B cell (primary cell): ENCODE measurements at regions not wholly inside any gene's neighbourhood (a gene's known extent, or its start where the extent isn't known, plus 50 kb on each side); places are given as distances from the start of the nearest gene placed in this dataset.

Experiments
- ATAC-seq: fragments of 200-7000 bp; cut with Tn5 transposase; one replicate; pipeline ENCODE4 v1.10.0; 2021; ENCODE audit warnings: low read depth, mild to moderate bottlenecking, moderate number of reproducible peaks, moderate library complexity
- CTCF ChIA-PET: fragments of 350-600 bp; sonication (Branson Sonifier 250); formaldehyde crosslinking; loops from one replicate; lab custom pipeline; 2021; ENCODE audit warnings: antibody characterized with exemption, inconsistent platforms; lab: Charles Lee
- POLR2A ChIA-PET: fragments of 350-600 bp; sonication (Branson Sonifier 250); formaldehyde crosslinking; loops from one replicate; lab custom pipeline; 2021; ENCODE audit warnings: antibody characterized with exemption; lab: Charles Lee
- DNase-seq: peaks from one replicate; pipeline ENCODE4 v3.0.0; 2013
- H2AFZ ChIP-seq: 2 replicates; pipeline ENCODE4 v1.6.1; 2012; ENCODE audit warnings: mild to moderate bottlenecking, low read depth, low read length; ENCODE audit not compliant: insufficient read depth, poor library complexity, severe bottlenecking
- H3K27ac ChIP-seq, 2 donors: 1 replicate in 1 of 2; 2 replicates in 1 of 2; pipeline ENCODE4 v1.5.1; 2012 to 2013; ENCODE audit warnings: low read length in 2 of 2, mild to moderate bottlenecking in 2 of 2, moderate library complexity in 1 of 2
- H3K27me3 ChIP-seq, 4 experiments: fragments of 200-600 bp in 1 of 4; sonication (generic) in 1 of 4; replicated peaks in 1 of 4; 1 replicate in 2 of 4; 2 replicates in 2 of 4; pipeline versions ENCODE4 v1.6.1 to v1.7.0; 2013 to 2016; ENCODE audit warnings: low read length in 3 of 4, mild to moderate bottlenecking in 2 of 4, mixed read lengths in 1 of 4, moderate library complexity in 1 of 4; ENCODE audit not compliant: insufficient read depth in 4 of 4, control insufficient read depth in 3 of 4; ENCODE audit errors: control extremely low read depth in 1 of 4
- H3K36me3 ChIP-seq, 2 experiments: replicated peaks in 1 of 2; 1 replicate in 1 of 2; 2 replicates in 1 of 2; pipeline versions ENCODE4 v1.6.1 to v1.7.1; 2013; ENCODE audit warnings: low read length in 1 of 2; ENCODE audit not compliant: insufficient read depth in 2 of 2, control insufficient read depth in 1 of 2; ENCODE audit errors: control extremely low read depth in 1 of 2, extremely low read depth in 1 of 2
- H3K4me1 ChIP-seq, 2 donors: fragments of 200-600 bp in 1 of 2; sonication (generic) in 1 of 2; 1 replicate in 1 of 2; 2 replicates in 1 of 2; pipeline versions ENCODE4 v1.5.1 to v1.6.1; 2013 to 2017; ENCODE audit warnings: low read length in 2 of 2; ENCODE audit not compliant: control insufficient read depth in 2 of 2, insufficient read depth in 2 of 2
- H3K4me2 ChIP-seq: replicated peaks from 2 replicates; pipeline ENCODE3; 2012; ENCODE audit warnings: mild to moderate bottlenecking, low read depth, low read length; ENCODE audit not compliant: poor library complexity, severe bottlenecking
- H3K4me3 ChIP-seq, 5 experiments: fragments of 200-600 bp in 1 of 5; sonication (generic) in 1 of 5; 1 replicate in 3 of 5; 2 replicates in 2 of 5; pipeline versions ENCODE4 v1.5.1 to v1.7.0; 2011 to 2016; ENCODE audit warnings: low read length in 4 of 5, mild to moderate bottlenecking in 4 of 5, low read depth in 2 of 5, control low read depth in 1 of 5, moderate library complexity in 1 of 5; ENCODE audit not compliant: insufficient read depth in 1 of 5; ENCODE audit errors: control extremely low read depth in 1 of 5, extremely low read depth in 1 of 5
- H3K79me2 ChIP-seq: fragments of 200-600 bp; sonication (generic); one replicate; pipeline ENCODE4 v1.6.0; 2016; ENCODE audit warnings: low read length; ENCODE audit not compliant: control insufficient read depth, insufficient read depth
- H3K9ac ChIP-seq: fragments of 200-600 bp; sonication (generic); 2 replicates; pipeline ENCODE4 v1.6.1; 2017; ENCODE audit warnings: mild to moderate bottlenecking, low read length, moderate library complexity
- H3K9me3 ChIP-seq, 3 donors: one replicate each; pipeline versions ENCODE4 v1.6.1 to v1.7.1; 2013; ENCODE audit warnings: low read length in 2 of 3; ENCODE audit not compliant: control insufficient read depth in 2 of 3, insufficient read depth in 1 of 3; ENCODE audit errors: control extremely low read depth in 1 of 3
- H4K20me1 ChIP-seq: 2 replicates; pipeline ENCODE4 v1.6.0; 2012; ENCODE audit warnings: mild to moderate bottlenecking, low read length; ENCODE audit not compliant: insufficient read depth, control insufficient read depth, poor library complexity, severe bottlenecking
- H3K27ac Mint-ChIP-seq: one replicate; pipeline ENCODE4 v1.8.0; 2021; ENCODE audit warnings: mixed read lengths
- H3K27me3 Mint-ChIP-seq: one replicate; pipeline ENCODE4 v1.8.0; 2021; ENCODE audit warnings: mixed read lengths
- H3K4me1 Mint-ChIP-seq: one replicate; pipeline ENCODE4 v1.8.0; 2021; ENCODE audit warnings: mixed read lengths
- H3K4me3 Mint-ChIP-seq: one replicate; pipeline ENCODE4 v1.8.0; 2021; ENCODE audit warnings: mixed read lengths
- H3K9me3 Mint-ChIP-seq: one replicate; pipeline ENCODE4 v1.8.0; 2022; ENCODE audit warnings: mixed read lengths; ENCODE audit not compliant: insufficient read depth
- CTCF ChIP-seq: fragments of 200-600 bp; IDR thresholded peaks from one replicate; pipeline ENCODE4 v1.8.0; 2022; ENCODE audit warnings: antibody characterized with exemption, mild to moderate bottlenecking
- EZH2 ChIP-seq: IDR thresholded peaks from 2 replicates; pipeline ENCODE4 v1.6.1; 2012; ENCODE audit warnings: borderline replicate concordance, low read depth, mild to moderate bottlenecking, moderate library complexity, low read length; ENCODE audit not compliant: insufficient read depth, poor library complexity, severe bottlenecking
- WGBS: methylation state at CpG from one replicate; pipeline ENCODE4 v1.1.5; 2013; ENCODE audit warnings: missing lambda C conversion rate; ENCODE audit not compliant: insufficient coverage; 5-methylcytosine and 5-hydroxymethylcytosine counted together
- intact Hi-C: fragments of 100-400 bp; cut with micrococcal nuclease; formaldehyde crosslinking; loops from one replicate; pipeline ENCODE4 v1.10.0; 2022

DNA sequence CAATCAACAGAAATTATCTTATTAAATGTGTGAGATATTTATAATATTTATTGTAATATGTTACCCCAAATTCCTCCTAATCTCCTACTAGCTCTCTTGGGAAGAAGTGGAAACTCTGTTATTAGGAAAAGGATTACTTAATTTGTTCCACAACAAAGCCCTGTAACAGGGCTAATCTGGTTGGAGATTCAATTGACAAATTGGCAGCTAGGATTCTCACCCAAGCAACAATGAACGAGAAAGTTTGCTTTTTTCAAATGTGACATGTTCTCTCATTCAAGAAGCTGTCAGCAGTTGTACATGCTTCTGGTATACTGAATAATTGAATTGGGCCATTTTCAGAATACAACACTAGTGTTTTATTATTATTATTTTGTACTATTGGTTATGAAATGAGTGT is 367.9 kb upstream of the ADGRL4 start:
- Histone ChIP-seq H3K27me3 (no peaks in the 10 kb centered on the region), H3K4me2 (no peak overlapping the region), H4K20me1 (no peaks in the 10 kb centered on the region), H3K9me3 (no peaks in the 10 kb centered on the region), H2AFZ (no peak overlapping the region), H3K4me3 (no peak overlapping the region), H3K79me2 (no peaks in the 10 kb centered on the region), H3K36me3 (no peaks in the 10 kb centered on the region), H3K27ac (no peak overlapping the region), H3K9ac (no peak overlapping the region), H3K4me1 (no peaks in the 10 kb centered on the region)
- H3K27me3 Mint-ChIP-seq = no peaks in the 10 kb centered on the region
- no peak for TF ChIP-seq CTCF
- TF ChIP-seq EZH2 = no peak
- ATAC-seq = no peak
- no CpG with 5 or more reads among the region's 1 CpG for WGBS
- ChIA-PET POLR2A (no interaction called here), CTCF (no interaction called here)
- H3K27ac Mint-ChIP-seq = no peak overlapping the region
- H3K4me1 Mint-ChIP-seq = no peaks in the 10 kb centered on the region
- no peak overlapping the region for H3K4me3 Mint-ChIP-seq
- no peaks in the 10 kb centered on the region for H3K9me3 Mint-ChIP-seq
- DNase-seq = no peak
- intact Hi-C loops = no loop called here

- ChIA-PET CTCF (no interaction called here), POLR2A (no interaction called here)
- Histone ChIP-seq H3K36me3 (no peaks in the 10 kb centered on the region), H3K9me3 (peaks cover 0 to under 1% (median 0%) of the 10 kb centered on the region in 3 donors), H3K9ac (no peak overlapping the region), H3K79me2 (no peaks in the 10 kb centered on the region), H3K4me1 (no peaks in the 10 kb centered on the region), H3K4me2 (no peak overlapping the region), H2AFZ (no peak overlapping the region), H3K27ac (no peak overlapping the region), H3K4me3 (no peak overlapping the region), H4K20me1 (no peaks in the 10 kb centered on the region), H3K27me3 (no peaks in the 10 kb centered on the region)
- ATAC-seq (no peak), DNase-seq (no peak)
- Mint-ChIP-seq H3K4me1 (no peaks in the 10 kb centered on the region), H3K27me3 (no peaks in the 10 kb centered on the region), H3K4me3 (no peak overlapping the region), H3K27ac (no peak overlapping the region), H3K9me3 (no peaks in the 10 kb centered on the region)
- TF ChIP-seq CTCF = no peak
- TF ChIP-seq EZH2 = no peak
- intact Hi-C loops = no loop called here
- no CpG with 5 or more reads among the region's 2 CpGs for WGBS
These were observed 367.1 kb upstream of the ADGRL4 start for GRCh38 chr1:79373481-79374125.
